ENCODE measurements at regions not wholly inside any gene's neighbourhood (a gene's known extent, or its start where the extent isn't known, plus 50 kb on each side); places are given as distances from the start of the nearest gene placed in this dataset.

GRCh38 chr1:56415258-56415657 lies 164.1 kb downstream of the PLPP3 start:
- no peak overlapping the region for H3K27ac ChIP-seq (ENCODE audit: low read depth in 1 of 2, low read length in 1 of 2)
- H3K36me3 ChIP-seq (ENCODE audit: control insufficient read depth in 4 of 4, insufficient read depth in 4 of 4, low read length in 4 of 4): no peaks in the 10 kb centered on the region
- H3K4me3 ChIP-seq: no peak overlapping the region
- no peak for TF ChIP-seq CTCF (IDR thresholded peaks at IDR 0.05; ENCODE audit: control extremely low read depth, extremely low read depth)
- no peaks in the 10 kb centered on the region for H3K27me3 ChIP-seq (ENCODE audit: control insufficient read depth in 3 of 3, insufficient read depth in 3 of 3, low read length in 2 of 3)
- H3K4me1 ChIP-seq (ENCODE audit: control insufficient read depth in 5 of 5, insufficient read depth in 5 of 5, low read length in 5 of 5): peaks cover 0 to 15% (median 3%) of the 10 kb centered on the region in 5 donors
- DNase-seq (no peak), ATAC-seq (ENCODE audit: insufficient read depth, low FRiP score) (no peak)
- WGBS, 2 donors: 75 to 87% methylated on average over 3 of the region's 3 CpGs
- H3K9ac ChIP-seq (ENCODE audit: insufficient read depth in 1 of 2, low read length in 2 of 2): no peak overlapping the region
- H3K9me3 ChIP-seq (ENCODE audit: control insufficient read depth in 4 of 4, insufficient read depth in 3 of 4, low read length in 3 of 4): peaks cover 0 to 2% (median 0%) of the 10 kb centered on the region in 4 donors

GRCh38 chr1:56414728-56415224 lies 164.6 kb downstream of the PLPP3 start:
- DNase-seq: no peak
- no peak overlapping the region for H3K9ac ChIP-seq (ENCODE audit: insufficient read depth in 1 of 2, low read length in 2 of 2)
- H3K9me3 ChIP-seq (ENCODE audit: control insufficient read depth in 4 of 4, insufficient read depth in 3 of 4, low read length in 3 of 4): peaks cover 0 to 2% (median 0%) of the 10 kb centered on the region in 4 donors
- no peak for TF ChIP-seq CTCF (IDR thresholded peaks at IDR 0.05; ENCODE audit: control extremely low read depth, extremely low read depth)
- H3K36me3 ChIP-seq (ENCODE audit: control insufficient read depth in 4 of 4, insufficient read depth in 4 of 4, low read length in 4 of 4): no peaks in the 10 kb centered on the region
- peaks cover 0 to 15% (median 4%) of the 10 kb centered on the region in 5 donors for H3K4me1 ChIP-seq (ENCODE audit: control insufficient read depth in 5 of 5, insufficient read depth in 5 of 5, low read length in 5 of 5)
- no peak overlapping the region for H3K4me3 ChIP-seq
- 70 to 82% methylated on average over 9 of the region's 9 CpGs for WGBS, 2 donors
- no peak overlapping the region for H3K27ac ChIP-seq (ENCODE audit: low read depth in 1 of 2, low read length in 1 of 2)
- no peak for ATAC-seq (ENCODE audit: insufficient read depth, low FRiP score)
- H3K27me3 ChIP-seq (ENCODE audit: control insufficient read depth in 3 of 3, insufficient read depth in 3 of 3, low read length in 2 of 3): no peaks in the 10 kb centered on the region

- H3K9ac ChIP-seq (ENCODE audit: insufficient read depth in 1 of 2, low read length in 2 of 2): no peak overlapping the region
- H3K27ac ChIP-seq (ENCODE audit: low read depth in 1 of 2, low read length in 1 of 2): no peak overlapping the region
- no peaks in the 10 kb centered on the region for H3K36me3 ChIP-seq (ENCODE audit: control insufficient read depth in 4 of 4, insufficient read depth in 4 of 4, low read length in 4 of 4)
- H3K9me3 ChIP-seq (ENCODE audit: control insufficient read depth in 4 of 4, insufficient read depth in 3 of 4, low read length in 3 of 4): peaks cover 0 to 2% (median 0%) of the 10 kb centered on the region in 4 donors
- ATAC-seq (ENCODE audit: insufficient read depth, low FRiP score) (no peak), DNase-seq (no peak)
- H3K4me1 ChIP-seq (ENCODE audit: control insufficient read depth in 5 of 5, insufficient read depth in 5 of 5, low read length in 5 of 5): peaks cover 0 to 16% (median 4%) of the 10 kb centered on the region in 5 donors
- WGBS, 2 donors: 75 to 76% methylated on average over 7 of the region's 7 CpGs
- H3K4me3 ChIP-seq: no peak overlapping the region
- no peaks in the 10 kb centered on the region for H3K27me3 ChIP-seq (ENCODE audit: control insufficient read depth in 3 of 3, insufficient read depth in 3 of 3, low read length in 2 of 3)
- TF ChIP-seq CTCF (IDR thresholded peaks at IDR 0.05; ENCODE audit: control extremely low read depth, extremely low read depth): no peak
Observed at GRCh38 chr1:56413671-56414199, 165.6 kb downstream of the PLPP3 start.
